ENCODE measurements at regions not wholly inside any gene's neighbourhood (a gene's known extent, or its start where the extent isn't known, plus 50 kb on each side); places are given as distances from the start of the nearest gene placed in this dataset.

DNA sequence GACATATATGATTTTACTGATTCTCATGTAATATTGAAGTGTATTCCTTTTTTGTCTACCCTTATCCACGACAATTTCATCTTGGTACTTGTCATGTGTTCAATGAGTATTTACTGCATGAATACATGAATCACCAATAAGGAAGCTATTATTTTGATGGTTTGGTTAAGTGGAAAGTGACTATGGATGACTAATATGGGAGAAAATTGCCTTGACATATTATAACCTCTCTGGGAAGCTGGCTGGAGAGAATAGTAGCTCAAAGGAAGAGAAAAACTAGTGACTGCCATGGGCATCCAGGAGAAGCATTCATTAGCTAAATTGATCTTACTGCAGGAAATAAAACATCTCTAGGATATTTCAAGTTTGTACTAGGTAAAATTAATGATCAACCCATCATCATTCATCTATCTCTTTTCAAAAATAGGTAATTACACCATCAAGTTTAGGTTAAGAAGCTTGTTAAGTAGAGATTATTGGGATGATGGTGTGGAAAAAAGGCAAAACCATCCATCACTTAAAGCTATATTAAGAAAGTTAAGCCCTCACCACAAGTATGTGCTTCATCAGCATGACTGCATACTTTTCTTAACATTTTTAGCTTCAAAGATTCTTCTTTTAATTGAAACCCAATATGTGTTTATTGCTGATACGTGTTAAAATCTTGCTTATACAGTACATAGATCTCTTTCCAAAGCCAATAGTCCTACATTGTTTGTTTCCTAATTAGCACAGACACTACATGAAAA lies 455.2 kb upstream of the ARPP21 start:
- in situ Hi-C loops (cut with MboI), result no loop called here
- no TSS peak for BruUV-seq (replicated peaks)
- ChIA-PET CTCF (no interaction called here), RAD21 (ENCODE audit: unreplicated experiment) (no interaction called here), SMC1A (ENCODE audit: uncharacterized antibody, unreplicated experiment) (no interaction called here), POLR2A (no interaction called here)
- Histone ChIP-seq H3K27ac (ENCODE audit: control insufficient read depth, insufficient read depth) (no peak overlapping the region), H4K20me1 (ENCODE audit: control insufficient read depth, insufficient read depth) (no peaks in the 10 kb centered on the region), H3K4me2 (ENCODE audit: control insufficient read depth, insufficient read depth) (no peak overlapping the region), H3K4me3 (no peak overlapping the region), H2AFZ (ENCODE audit: control insufficient read depth, low read depth, low read length) (no peak overlapping the region), H3K79me2 (ENCODE audit: control insufficient read depth, insufficient read depth, low read length) (no peaks in the 10 kb centered on the region), H3K4me1 (ENCODE audit: control insufficient read depth, insufficient read depth, low read length) (no peaks in the 10 kb centered on the region), H3K27me3 (replicated peaks in 1 of 2; ENCODE audit: control insufficient read depth in 2 of 2, insufficient read depth in 2 of 2, low read length in 1 of 2) (no peaks in the 10 kb centered on the region), H3K9me3 (replicated peaks; ENCODE audit: control insufficient read depth, insufficient read depth, low read length) (no peaks in the 10 kb centered on the region), H3K9ac (ENCODE audit: control insufficient read depth, insufficient read depth, low read length) (no peak overlapping the region), H3K36me3 (ENCODE audit: control insufficient read depth in 2 of 2, insufficient read depth in 2 of 2, low read length in 1 of 2) (no peaks in the 10 kb centered on the region)
- DNase-seq (ENCODE audit: low read depth, low spot score) (no peak), ATAC-seq (no peak), FAIRE-seq (no peak)
- intact Hi-C loops (cut with micrococcal nuclease; ENCODE audit: unreplicated experiment), result no loop called here
- TF ChIP-seq HDAC2 (IDR thresholded peaks at IDR 0.05) (no peak), TBL1XR1 (IDR thresholded peaks at IDR 0.05; ENCODE audit: low read depth, low read length) (no peak), CREB1 (IDR thresholded peaks at IDR 0.05; ENCODE audit: low read depth) (no peak), BMI1 (IDR thresholded peaks at IDR 0.05; ENCODE audit: borderline replicate concordance) (no peak), POLR2AphosphoS5 (IDR thresholded peaks at IDR 0.05; ENCODE audit: low read length) (no peak), CBX3 (IDR thresholded peaks at IDR 0.05; ENCODE audit: borderline replicate concordance, low read depth) (no peak), JUNB (IDR thresholded peaks at IDR 0.05) (no peak), MTA3 (IDR thresholded peaks at IDR 0.05; ENCODE audit: borderline replicate concordance, low read length) (no peak), ATF7 (IDR thresholded peaks at IDR 0.05; ENCODE audit: low read depth) (no peak), SIX5 (IDR thresholded peaks at IDR 0.05; ENCODE audit: low read depth, low read length, severe bottlenecking) (no peak), ZNF274 (IDR thresholded peaks at IDR 0.05; ENCODE audit: insufficient read depth, insufficient read length) (no peak), ZSCAN29 (IDR thresholded peaks at IDR 0.05) (no peak), RB1 (IDR thresholded peaks at IDR 0.05; ENCODE audit: borderline replicate concordance) (no peak), EED (IDR thresholded peaks at IDR 0.05; ENCODE audit: low read depth) (no peak)
- TF ChIP-seq, protein P1, sequence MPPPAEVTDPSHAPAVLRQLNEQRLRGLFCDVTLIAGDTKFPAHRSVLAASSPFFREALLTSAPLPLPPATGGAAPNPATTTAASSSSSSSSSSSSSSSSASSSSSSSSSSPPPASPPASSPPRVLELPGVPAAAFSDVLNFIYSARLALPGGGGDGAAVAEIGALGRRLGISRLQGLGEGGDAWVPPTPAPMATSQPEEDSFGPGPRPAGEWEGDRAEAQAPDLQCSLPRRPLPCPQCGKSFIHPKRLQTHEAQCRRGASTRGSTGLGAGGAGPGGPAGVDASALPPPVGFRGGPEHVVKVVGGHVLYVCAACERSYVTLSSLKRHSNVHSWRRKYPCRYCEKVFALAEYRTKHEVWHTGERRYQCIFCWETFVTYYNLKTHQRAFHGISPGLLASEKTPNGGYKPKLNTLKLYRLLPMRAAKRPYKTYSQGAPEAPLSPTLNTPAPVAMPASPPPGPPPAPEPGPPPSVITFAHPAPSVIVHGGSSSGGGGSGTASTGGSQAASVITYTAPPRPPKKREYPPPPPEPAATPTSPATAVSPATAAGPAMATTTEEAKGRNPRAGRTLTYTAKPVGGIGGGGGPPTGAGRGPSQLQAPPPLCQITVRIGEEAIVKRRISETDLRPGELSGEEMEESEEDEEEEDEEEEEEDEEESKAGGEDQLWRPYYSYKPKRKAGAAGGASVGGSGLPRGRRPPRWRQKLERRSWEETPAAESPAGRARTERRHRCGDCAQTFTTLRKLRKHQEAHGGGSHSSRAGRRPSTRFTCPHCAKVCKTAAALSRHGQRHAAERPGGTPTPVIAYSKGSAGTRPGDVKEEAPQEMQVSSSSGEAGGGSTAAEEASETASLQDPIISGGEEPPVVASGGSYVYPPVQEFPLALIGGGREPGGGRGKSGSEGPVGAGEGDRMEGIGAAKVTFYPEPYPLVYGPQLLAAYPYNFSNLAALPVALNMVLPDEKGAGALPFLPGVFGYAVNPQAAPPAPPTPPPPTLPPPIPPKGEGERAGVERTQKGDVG (CRISPR knock-in tag; IDR thresholded peaks at IDR 0.05), result no peak
- TF ChIP-seq, protein P2, sequence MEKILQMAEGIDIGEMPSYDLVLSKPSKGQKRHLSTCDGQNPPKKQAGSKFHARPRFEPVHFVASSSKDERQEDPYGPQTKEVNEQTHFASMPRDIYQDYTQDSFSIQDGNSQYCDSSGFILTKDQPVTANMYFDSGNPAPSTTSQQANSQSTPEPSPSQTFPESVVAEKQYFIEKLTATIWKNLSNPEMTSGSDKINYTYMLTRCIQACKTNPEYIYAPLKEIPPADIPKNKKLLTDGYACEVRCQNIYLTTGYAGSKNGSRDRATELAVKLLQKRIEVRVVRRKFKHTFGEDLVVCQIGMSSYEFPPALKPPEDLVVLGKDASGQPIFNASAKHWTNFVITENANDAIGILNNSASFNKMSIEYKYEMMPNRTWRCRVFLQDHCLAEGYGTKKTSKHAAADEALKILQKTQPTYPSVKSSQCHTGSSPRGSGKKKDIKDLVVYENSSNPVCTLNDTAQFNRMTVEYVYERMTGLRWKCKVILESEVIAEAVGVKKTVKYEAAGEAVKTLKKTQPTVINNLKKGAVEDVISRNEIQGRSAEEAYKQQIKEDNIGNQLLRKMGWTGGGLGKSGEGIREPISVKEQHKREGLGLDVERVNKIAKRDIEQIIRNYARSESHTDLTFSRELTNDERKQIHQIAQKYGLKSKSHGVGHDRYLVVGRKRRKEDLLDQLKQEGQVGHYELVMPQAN (conservative IDR thresholded peaks at IDR 0.05), result no peak
- TF ChIP-seq, protein P3, sequence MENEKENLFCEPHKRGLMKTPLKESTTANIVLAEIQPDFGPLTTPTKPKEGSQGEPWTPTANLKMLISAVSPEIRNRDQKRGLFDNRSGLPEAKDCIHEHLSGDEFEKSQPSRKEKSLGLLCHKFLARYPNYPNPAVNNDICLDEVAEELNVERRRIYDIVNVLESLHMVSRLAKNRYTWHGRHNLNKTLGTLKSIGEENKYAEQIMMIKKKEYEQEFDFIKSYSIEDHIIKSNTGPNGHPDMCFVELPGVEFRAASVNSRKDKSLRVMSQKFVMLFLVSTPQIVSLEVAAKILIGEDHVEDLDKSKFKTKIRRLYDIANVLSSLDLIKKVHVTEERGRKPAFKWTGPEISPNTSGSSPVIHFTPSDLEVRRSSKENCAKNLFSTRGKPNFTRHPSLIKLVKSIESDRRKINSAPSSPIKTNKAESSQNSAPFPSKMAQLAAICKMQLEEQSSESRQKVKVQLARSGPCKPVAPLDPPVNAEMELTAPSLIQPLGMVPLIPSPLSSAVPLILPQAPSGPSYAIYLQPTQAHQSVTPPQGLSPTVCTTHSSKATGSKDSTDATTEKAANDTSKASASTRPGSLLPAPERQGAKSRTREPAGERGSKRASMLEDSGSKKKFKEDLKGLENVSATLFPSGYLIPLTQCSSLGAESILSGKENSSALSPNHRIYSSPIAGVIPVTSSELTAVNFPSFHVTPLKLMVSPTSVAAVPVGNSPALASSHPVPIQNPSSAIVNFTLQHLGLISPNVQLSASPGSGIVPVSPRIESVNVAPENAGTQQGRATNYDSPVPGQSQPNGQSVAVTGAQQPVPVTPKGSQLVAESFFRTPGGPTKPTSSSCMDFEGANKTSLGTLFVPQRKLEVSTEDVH (IDR thresholded peaks at IDR 0.05; ENCODE audit: low read depth, partially characterized antibody), result no peak
- WGBS (ENCODE audit: insufficient coverage, insufficient replicate concordance, low lambda C conversion rate, missing lambda C conversion rate), result 10% methylated on average over 2 of the region's 2 CpGs
